Fibroblast of the aortic adventitia (primary cell): ENCODE measurements at regions not wholly inside any gene's neighbourhood (a gene's known extent, or its start where the extent isn't known, plus 50 kb on each side); places are given as distances from the start of the nearest gene placed in this dataset.
"Not testable (repeated sequence)": the region's sequence is repeated elsewhere in the genome, so short reads cannot be mapped to it uniquely, and the experiment has no call there.

Source experiments
- DNase-seq: peaks from one replicate; pipeline ENCODE4 v3.0.0-alpha.2; 2010; ENCODE audit warnings: low read depth
- H3K4me3 ChIP-seq: 2 replicates; pipeline ENCODE4 v1.5.1; 2011; ENCODE audit warnings: low read depth, mild to moderate bottlenecking, control low read depth, low read length, moderate library complexity
- small RNA-seq: library from RNA; depleted of rRNA; stranded (forward); fragments of <200 nt; gene quantifications from one replicate; pipeline ENCODE3, GENCODE V24; 2012

DNA sequence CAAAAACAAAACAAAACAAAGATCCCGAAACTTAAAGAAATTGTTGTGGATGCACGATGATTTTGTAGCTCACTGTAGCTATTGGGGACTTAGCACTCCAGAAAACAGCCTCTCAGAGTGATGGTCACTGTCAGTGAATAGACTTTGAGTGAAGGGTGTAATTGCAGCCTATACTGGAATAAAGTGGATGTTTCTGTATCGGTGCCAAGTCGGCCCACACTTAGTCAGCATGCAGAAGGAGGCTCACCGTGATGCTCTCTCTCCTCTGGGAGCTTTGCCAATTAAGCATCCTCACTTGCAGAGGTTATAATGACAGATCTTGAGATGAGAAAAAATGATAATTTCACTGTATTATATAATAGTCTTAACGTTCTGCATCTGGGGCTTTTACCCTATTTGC lies 67.5 kb upstream of the SEC22B start:
- not testable (repeated sequence) for H3K4me3 ChIP-seq, DNase-seq

DNA sequence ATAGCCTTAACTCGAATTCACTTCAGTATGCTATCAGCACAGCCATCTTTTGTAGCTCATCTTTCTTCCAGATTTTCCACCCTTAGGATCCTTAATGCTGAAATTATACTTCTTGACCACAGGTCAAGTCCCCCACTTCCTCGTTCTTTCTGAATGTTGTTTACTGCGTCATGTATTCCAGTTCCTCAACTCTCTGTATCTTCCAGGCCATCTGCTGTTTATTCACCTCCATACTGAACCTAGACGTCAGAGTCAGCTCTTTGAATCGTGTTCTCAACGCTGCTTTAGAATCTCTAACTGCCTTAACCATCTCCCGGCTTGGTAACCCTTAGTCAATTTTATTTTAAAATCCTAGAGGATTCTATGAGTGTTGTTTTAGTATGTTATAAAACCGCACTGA lies 66.3 kb upstream of the SEC22B start:
- not testable (repeated sequence) for DNase-seq, H3K4me3 ChIP-seq

GRCh38 chr1:120241868-120242267 lies 65.5 kb upstream of the SEC22B start:
- not testable (repeated sequence) for DNase-seq

DNA sequence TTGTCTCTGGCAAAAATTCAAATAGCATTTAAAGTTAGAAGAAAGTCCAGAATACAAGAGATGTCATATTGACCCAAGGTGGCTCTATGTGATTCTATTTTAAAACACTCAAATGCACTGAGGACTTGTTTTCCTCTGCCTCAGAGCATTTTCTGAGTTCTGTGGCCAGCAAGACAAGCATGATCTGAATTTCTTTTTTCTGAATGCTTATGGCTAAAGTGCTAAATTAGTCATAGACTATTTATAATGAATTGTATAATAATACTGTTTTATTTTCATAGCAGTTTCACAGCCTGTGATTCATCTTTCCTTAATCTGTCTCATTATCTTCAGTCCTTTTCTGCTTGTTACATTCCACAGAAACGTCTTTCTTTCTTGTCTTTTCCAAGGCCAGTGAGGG lies 63.9 kb upstream of the SEC22B start:
- not testable (repeated sequence) for H3K4me3 ChIP-seq, DNase-seq

More at GRCh38 chr1:120241868-120242267, 65.5 kb upstream of the SEC22B start:
- not testable (repeated sequence) for H3K4me3 ChIP-seq

DNA sequence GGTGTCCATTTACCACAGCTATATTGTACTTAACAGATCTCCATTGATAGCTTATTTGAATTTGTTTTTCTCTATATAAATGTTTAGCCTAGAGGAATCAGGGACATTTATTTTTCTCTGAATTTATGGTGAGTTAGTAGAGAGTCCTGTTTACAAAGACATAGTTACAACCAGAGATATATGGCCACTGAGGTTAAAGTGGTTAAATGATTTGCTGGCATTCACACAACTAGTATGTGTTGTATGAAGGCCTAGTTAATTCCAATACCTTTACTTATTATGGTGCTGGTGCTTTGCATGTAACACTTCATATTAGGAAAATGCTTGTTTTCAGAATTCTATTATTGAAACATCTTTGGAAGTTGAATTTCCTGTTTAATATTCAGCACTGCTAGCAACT lies 63.0 kb upstream of the SEC22B start:
- not testable (repeated sequence) for DNase-seq, H3K4me3 ChIP-seq

DNA sequence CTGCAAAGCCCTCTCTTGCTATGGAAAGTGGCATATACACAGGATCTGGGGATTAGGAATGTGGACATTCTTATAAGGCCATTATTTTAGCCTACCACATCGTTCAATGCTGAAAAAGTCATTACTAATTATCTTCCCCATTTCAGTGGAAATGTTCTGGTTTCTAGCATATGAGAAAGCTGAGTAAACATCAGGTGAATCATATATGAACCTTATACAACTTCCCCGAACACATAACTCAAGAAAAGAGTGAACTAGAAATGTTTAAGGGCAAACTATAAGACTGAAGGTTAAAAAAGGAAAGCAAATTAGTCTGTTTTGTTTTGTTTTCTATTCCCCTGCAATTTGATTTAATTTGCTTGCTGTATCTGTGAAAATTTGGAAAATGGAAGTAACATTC lies 62.5 kb upstream of the SEC22B start:
- H3K4me3 ChIP-seq, DNase-seq: not testable (repeated sequence)

- not testable (repeated sequence) for H3K4me3 ChIP-seq, DNase-seq
These were observed 57.3 kb upstream of the SEC22B start for GRCh38 chr1:120233661-120234018.

DNA sequence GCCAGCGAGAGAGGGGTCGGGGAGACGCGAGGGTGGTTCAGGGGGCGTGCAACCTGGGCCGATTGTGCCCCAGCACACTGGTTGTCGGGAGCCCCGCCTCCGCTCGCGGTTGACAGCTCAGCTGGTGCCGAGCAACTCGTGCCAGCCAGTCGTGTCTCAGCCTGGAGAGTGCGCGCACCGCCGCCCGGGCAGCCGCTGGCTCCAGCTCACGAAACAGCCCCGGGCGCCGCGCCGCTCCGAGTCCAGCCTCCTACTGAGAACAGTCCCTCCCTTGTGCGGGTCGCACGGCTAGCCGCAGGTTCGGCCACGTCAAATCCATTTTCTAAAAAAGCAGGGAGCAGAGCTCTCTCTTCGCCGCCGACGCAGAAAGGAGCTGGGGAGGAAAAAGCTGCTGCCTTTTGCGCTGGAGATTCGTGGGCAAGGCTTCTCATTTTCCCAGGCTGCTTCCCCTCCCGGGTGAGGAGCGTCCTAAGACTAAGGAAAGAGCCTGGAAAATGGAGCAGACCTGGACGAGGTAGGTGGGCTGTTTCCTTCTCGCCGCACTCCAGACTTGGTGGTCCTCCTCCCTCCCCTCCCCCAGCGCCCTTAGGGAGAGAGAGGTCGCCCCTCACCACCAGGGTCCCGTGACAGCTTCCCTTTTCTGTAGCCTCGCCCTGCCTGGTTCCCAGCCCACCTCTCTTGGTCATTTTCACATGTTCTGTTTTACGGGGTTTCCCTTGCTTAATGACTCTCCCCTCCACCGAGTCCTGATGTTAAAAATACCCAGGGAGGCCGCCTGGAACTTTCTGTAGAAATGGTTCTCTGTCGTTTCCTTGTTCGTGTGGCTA lies 56.7 kb upstream of the SEC22B start:
- not testable (repeated sequence) for DNase-seq
- peak overlapping the region; percentile 50 for H3K4me3 ChIP-seq

DNA sequence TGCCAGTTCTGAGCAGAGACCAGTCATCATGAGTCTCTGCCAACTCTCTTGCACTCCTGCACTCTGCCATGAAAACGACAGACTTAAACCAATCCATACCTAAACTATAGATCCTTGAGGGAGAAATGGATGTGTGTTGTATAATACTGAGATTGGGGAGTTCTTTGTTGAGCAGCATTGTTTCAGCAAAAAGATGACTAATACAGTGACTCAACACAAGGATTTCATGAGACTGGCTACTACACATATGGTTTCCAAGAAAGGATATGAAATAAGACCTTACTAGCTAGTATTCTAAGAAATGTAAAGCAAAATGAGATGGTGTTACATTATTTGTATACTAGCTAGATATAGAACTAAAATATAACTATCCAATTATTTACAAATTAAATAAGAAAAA lies 53.5 kb upstream of the SEC22B start:
- not testable (repeated sequence) for DNase-seq, H3K4me3 ChIP-seq

Small RNA genes lying in the stretch of these regions (small RNA-seq; reads per million reads assigned to genes)
- gene RF00003, result 26.6 reads per million, percentile 96 among the genes with 10 or more reads in this experiment
